Stimulated activated CD4-positive, alpha-beta T cell treated with anti-CD3 and anti-CD28 coated beads, TNF-alpha, amount 100 ng/mL, for 48 hours (primary cell): ENCODE measurements at regions not wholly inside any gene's neighbourhood (a gene's known extent, or its start where the extent isn't known, plus 50 kb on each side); places are given as distances from the start of the nearest gene placed in this dataset.

Experiments
- DNase-seq, 3 donors: peaks; one replicate each; pipeline ENCODE4 v3.0.0-alpha.2; 2020; ENCODE audit warnings: low read depth in 3 of 3

DNA sequence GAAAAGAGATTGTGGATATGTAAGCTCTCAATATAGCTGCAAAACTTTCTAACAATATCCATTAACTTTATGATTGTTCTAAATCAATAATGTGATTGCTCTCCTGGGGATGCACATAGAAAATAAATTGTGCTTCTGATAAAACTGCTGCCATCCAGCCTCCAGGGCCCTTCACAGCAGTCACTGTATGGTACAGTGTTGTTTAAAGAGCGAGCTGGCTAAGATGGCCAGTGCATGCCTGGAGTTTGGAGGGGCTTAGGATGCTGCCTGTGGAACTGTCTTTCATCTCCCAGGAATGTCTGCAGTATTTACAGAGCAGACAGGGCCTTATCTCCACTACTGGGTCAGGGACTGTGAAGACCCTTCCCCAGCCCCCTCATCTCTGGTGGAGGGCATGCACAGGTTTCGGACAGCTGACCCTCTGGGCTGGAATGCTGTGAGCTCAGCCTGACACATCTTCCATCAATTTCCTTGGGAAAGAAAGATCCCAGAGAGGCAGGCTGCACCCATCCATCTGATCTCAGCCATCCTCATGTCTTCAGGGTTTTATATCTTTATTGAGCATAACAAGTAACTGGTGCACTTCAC lies 137.0 kb downstream of the PLPP3 start:
- DNase-seq = no peak

DNA sequence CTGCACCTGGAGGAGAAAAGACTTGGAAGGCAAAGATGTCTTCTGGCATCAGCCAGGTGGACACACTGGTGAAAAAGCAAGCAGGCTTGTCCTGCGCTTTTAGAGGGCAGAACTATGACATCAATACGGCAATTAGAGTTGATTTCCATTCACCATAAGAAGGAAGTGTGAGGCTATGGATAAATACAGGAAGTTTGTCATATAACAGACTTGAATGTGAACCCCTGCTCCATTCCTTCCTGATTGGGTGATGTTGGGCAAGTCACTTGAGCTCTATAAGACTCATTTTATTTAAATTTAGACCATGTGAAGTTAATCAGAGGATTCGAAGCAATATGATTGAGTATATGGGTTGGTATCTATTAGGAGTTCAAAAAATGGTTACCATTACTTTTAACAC lies 137.8 kb downstream of the PLPP3 start:
- DNase-seq = no peak

DNA sequence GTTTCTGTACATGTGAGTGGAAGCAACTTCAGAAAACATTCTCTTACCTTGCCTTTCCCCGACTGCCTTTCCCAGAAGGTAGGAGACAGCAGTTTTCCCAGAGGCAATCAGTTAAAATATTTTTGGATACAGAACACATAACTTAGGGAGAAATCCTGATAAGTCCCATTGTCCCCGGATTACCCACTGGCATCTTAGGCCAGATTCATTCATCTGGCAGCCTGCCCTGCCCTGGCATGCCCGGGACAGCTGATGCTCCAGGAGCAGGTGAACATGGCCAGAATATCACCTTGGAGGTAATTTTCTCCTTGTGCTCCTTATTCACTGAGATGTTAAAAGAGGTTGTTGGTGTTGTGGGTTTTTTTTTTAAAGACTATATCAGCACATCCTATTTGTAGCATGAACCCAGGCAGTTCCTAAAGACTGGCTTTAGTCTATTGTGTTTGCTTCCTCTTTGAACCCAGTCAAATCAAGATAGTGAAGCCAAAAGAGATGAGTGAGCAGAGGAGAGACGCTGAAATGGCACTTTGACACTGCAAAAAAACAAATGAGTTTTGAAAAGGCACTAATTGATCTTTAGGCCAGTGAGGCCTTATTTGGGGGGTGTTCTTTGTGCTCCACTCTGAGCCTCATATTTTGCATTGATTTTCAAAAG lies 139.6 kb downstream of the PLPP3 start:
- no peak for DNase-seq

DNA sequence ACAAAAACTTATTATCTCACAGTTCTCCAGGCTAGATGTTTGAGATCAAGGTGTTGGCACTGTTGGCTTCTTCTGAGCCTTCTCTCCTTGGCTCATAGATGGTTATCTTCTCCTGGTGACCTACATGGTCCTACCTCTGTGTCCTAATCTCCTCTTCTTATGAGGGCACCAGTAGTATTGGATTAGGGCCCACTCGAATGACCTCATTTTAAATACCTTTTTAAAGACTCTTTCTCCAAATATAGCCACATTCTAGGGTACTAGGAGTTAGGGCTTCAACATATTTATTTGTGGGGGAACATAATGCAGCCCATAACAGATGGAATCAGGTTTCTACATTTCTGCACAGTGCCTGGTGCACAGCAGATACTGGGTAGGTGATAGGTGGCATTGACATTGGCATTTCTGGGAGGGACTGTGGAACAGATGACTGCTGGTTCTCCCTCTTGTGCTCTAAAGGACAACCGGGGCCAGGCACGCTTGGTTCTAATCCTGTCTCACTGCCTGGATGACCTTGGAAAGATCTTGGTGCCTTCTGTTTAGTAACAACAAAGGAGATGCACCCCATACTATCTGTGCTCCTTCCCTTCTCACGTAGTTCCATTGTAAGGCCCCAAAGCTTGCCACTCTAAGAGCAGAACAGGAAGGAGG lies 140.3 kb downstream of the PLPP3 start:
- no peak for DNase-seq

DNA sequence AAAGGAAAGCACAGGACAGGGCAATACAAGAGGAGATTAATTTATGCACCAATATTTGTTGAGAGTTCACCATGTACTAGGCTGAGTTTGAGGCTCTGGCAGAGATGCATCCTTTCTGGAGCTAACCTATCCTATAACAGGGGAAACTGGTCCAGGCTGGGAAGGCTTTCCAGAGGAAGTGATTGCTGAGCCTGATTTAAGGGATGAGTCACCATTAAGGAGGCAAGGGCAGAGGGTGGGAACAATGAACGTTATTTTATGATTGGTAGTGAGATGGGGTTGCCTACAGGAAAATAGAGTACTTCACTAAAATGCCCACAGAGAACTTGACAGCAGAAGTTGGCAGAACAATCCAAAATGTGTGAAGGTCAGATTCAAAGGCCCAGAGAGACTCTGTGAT lies 141.4 kb downstream of the PLPP3 start:
- DNase-seq = no peak

DNA sequence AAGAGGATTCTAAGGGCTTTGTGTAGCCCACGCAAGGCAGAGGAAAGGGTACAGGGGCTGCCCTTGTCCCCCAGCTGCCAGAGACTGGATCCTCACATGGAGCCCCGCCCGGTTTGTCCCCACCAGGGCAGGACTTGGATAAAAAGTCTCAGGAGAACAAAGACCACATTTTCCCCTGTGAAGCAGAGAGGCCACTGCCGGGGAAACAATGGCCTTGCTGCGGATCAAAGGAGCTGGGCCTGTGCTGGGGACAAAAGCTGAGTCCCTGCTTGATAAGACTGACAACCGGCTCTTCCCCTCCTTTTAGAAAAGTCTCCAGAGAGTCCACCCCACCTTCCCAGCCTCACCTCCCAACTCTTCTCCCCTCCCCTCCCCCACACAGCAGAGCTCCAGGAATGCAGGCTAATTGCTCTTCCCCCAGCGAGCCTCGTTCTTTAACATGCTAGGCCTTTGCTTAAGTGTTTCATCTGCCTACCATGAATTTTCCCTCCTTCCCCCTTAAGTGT lies 142.4 kb downstream of the PLPP3 start:
- DNase-seq = no peak

DNA sequence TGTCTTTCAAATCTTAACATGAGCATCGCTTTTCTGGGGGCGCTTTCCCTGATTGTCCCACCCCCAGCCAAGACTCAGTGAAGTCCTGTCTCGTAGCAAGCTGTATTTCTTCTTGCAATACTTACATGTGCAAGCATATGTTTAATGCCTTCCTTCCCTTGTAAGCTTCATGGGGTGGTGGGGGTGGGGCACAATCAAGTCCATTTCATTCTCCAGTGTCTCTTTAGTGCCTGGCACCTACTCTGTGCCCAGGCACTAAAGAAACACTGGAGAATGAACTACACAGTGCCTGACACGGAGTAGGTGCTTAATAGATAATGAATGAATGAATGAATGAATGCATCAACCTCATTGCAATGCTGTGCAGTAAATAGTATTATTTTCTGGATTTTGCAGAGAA lies 143.1 kb downstream of the PLPP3 start:
- DNase-seq = no peak

DNA sequence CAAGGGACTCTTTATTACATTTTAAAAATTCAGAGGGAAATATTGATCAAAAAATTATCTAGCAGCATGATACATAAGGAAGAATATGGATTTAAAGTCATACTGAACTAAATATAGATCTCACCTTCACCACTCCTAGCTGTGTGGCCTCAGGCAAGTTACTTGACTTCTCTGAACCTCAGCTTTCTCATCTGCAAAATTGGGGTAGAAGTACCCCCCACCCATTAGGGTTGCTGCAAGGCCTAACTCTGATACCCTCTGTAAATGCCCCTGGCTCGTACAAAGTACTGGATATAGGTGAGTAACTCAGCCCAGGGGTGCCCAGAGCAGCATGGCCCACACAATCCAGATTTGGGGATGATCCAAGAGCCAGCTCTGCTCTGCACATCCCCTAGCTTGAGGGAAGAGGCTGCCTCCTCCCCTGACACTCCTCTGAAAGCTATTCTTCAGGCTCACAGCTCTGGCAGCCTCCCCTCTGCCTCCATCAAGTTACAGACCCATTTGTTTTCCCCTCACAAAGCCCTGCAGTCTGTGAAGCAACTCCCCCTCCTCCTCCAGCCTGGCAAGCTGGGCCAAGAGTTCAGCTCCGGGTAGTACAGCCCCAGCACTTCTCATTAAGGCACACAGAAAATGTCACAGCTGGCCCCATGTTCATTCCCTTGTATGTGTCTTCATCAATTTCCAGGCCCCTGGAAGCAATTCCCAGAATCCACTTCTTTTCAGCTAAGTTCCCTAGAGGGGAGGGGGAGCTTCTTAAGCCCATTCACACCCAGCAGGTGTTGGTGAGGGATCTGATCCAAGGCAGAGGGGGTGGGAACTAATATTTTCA lies 143.7 kb downstream of the PLPP3 start:
- DNase-seq = no peak

DNA sequence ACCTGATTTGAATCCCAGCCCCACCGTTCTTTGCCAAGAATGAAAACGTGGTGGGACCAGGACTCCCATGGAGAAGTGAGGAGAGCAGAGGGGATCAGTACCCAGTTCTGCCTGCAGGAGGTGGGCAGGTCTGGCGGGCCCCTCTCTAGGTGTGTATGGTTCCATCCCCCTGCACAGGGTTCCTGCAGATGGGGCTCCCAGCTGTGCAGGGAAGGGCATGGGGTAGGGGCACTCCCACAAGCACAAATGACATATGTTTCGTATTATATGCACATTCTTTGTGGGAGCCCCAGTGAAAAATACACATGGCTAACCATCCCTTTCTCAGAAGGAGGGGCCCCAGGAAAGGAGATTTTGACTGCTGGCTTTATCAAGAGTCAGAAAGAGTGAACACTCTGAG lies 144.6 kb downstream of the PLPP3 start:
- no peak for DNase-seq

DNA sequence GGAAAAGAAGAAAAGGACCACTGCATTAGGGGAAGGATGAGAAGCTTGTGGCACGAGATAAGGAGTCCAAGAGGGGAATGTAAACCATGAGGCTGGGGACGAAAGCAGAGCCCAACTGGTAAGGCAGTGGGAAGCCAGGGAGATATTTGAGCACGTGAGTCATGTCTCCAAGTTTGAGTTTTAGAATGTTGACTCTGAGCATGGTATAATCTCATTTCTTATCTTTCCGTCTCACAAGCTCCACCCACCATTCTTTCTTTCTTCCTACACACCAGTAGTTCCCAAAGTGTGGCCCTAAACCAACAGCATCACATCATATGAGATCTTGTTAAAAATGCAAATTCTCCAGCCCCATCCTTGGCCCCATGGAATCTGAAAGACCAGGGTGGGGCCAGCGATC lies 145.3 kb downstream of the PLPP3 start:
- DNase-seq = no peak

DNA sequence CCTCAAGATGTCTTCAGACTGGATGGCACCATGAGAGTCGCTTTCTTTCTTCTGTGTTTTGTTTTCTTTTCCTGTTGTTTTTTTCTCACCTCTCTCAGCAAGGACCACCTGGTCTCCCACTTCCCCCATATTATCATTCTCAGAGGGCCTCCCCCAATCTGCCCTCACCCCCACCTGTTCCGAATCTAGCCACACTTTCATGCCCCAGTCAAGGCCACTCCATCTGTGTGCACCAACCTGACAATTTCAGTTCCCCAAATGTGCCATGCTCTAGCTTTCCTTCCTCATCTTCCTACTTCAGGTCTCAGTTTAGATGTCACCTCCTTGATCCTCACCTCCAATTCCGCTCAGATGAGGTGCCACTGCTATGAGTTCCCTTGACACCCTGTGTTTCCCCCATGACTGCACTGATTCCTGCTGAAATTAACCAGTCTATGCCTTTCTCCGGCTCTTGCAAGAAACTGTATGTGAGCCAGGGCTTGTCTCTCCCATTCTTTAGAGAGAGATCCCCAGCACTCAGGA lies 146.2 kb downstream of the PLPP3 start:
- DNase-seq = no peak

DNA sequence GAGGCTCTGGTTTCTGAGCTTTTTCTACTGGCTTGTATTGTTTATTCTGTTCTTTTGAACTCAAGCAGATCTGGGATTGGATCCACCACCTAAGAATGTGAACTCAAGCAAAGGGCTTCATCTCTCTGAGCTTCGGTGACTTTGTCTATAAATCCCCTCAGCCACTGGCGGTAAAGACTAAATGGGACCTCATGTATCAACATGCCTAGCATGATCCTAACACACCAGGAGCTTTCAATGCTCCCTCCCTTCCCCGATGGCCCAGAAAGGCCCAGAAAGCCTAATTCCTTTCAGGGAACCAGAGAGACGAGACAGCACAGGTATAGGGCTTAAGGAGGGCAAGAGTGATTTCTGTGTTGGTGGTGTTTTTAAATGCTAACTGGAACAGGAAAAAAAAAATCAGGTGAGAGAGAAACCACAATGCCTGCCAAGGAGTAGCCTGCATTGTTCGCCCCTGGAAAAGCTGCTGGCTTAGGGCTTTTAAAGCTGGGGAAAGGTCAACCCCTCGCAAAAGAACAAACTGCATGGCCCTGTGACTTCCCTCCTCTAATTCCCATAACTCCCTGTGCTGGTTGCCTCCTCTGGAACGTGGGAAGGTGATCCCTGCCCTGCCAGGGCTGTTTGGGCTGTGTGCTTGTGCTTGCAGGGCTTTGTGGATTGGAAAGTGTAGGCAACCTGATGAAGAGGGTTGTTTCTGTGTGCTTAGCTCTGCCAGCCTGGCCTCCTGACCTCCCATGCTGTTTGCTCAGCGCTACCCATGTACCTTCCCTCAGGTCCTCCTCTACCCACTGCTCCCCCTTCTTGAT lies 147.0 kb downstream of the PLPP3 start:
- DNase-seq = no peak

DNA sequence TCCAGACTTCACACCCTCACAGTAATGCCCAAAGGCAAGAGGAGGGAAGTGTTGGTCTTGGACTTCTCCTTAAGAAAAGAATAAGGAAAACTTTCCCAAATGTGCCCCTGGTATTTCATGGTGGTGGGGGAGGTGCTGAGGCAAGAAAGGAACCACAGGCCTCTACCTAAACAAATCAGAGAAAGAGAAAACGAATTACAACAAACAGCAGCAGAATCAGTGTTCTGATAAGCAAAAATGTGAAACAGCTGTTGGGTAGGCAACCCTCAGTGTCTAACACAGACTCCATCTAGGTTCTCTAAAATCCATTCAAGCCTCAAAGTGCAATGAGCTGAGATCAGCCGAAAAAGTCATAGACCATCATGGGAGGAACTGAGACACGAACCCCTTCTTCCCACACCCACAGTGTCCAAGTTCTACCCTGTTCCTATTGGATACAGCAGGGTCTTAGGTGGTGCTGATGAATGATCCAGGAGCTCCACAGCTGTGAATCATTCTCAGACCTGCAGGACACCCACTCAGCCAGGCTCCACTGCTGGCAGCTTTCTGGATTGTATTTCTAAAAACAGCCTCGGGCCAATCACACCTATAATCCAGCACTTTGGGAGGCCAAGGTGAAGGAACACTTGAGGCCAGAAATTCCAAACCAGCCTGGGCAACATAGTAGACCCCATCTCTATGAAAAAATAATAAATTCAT lies 149.1 kb downstream of the PLPP3 start:
- DNase-seq = no peak

DNA sequence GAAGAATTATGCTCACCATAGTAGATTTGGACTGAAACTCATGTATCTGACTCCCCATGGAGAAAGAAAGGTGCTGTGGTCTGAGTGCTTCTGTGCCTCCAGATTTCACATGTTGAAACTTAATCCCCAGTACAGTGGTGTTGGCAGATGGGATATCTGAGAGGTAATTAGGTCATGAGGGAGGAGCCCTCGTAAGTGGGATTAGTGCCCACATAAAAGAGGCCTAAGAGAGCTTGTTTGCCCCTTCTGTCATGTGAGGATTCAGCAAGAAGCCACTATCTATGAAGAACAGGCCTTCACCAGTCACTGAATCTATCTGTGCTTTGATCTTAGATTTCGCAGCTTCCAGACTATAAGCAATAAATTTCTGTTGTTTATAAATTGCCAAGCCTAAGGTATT lies 150.1 kb downstream of the PLPP3 start:
- no peak for DNase-seq

DNA sequence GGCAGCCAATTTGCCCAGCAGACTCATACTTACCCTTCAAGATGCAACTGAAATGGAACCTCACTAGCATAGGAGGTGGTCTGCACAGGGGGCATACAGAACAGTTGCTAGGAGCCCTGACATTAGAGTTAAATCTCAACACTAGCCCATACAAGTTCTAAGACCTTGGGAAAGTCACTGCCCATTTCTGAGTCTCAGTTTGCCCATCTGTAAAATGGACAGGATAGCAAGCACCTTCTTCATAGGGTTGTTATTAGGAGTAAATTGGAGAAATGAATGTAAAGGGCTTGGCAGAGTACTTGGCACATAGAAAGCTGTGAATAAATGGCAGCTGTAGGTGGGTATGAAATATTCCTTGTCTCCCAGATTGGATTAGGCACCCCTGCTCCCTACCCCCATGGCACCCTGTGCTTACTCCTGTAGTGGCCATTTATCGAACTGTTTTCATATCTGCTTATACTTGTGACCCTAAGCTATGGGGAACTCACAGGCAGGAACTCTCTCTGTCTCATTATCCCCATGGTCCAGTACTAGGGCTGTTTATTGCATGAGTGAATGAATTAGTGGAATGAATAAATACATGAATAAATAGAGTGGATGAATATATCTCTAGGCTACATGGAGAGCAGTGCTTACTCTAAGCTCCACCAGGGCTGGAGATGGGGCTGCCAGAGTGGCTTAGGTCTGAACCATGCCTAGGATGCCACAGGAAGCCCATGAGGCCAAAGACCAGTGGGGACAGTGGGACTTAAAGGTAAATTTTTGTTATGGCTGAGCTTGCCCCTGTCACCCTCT lies 152.6 kb downstream of the PLPP3 start:
- DNase-seq = no peak

DNA sequence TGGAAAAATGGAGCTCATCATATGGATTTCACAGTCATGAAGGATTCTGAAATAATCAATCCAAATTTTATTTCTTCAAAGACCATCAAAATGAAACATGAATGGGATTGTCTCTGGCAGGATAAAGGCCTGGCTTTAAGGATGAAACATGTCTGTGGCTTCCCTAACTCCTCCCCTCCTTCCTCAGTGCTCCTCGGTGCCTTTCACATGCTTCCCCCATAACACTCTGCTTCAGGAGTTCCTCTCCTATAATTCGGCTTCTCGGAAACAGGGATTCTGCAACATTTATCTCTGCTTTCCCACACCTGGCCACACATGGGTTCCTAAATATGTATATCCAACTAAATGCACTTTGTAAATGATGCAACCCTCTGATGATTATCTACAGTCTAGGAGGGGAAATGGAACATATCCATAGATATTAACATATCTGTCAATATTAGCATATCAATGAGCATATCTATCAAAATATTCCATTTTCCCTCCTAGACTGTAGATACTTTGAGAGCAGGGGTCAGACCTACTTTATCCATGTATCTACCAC lies 153.8 kb downstream of the PLPP3 start:
- DNase-seq = no peak

DNA sequence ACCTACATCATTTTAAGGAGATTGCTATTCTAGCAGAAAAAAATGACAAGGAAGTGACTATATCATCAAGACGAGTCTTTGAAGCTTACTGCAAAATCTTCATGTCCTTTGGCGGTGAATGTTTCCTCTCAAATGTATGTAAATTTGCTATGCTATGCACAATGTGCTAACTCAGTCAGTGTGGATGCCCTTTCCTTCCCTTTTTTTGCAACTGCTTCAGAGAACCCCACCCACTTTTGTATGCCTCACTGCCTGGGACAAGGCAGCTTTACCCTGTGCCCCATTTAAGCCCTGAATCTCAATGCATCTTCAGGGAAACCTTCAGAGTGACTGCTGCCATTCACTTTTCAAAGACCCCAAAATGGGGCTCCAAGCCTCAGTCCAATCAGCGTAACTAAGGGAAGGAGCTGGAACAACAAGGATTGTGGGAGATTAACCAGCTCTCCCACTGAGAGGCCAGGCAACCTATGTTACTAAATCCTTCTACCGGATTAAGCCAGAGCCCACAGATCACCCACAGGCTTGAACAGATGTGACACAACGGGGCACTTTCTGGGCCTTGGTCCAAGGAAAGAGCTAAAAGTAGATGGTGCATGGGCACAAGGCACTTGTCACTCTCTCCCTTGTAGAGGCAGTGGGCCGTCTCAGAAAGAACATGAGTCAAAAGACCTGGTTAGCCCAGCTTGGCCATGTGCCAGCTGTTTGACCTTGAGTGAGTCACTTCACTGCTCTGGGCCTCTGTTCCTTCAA lies 154.4 kb downstream of the PLPP3 start:
- DNase-seq = no peak

DNA sequence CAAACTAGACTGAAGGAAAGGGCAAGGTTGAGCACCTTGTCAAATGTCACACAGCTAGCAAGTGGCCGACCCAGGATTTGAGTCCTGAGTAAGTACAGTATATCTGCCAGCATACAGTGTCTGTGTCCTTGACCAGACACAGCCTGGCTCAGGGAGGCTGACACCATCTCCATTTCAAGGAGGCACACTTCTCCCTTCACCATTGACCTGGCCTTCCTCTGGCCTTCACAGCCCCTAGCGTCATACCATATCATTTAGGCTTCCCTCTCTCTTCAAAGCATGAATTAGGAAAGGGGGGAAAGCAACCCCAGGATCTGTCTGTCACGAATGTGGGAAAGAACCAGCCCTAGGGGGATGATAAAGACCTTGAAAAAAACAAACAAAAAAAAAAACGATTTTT lies 155.6 kb downstream of the PLPP3 start:
- no peak for DNase-seq

DNA sequence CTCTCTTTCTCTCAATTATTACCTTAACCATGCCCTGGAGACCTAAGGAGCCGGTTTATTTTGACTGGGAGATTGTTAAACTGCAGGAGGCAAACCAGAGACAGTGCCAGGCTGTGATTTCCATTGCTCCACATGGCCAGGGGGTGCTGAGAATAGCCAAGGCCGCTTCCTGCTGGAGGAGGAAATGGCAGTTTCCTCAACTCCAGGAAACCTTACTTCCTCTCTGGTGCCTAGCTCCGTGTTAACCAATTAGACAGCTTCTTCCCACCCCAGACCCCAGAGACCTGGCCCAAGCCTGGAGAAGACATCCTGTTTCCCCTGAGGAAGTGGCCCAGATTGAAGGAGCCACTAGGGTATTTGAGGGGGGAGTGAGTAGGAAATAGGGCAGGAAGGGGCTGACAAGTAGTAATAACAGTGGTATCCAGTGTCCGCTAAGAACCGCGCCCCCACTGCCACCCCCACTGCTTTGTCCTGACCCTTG lies 161.2 kb downstream of the PLPP3 start:
- DNase-seq = no peak
